Neural cell (in vitro differentiated cells): ENCODE measurements at regions not wholly inside any gene's neighbourhood (a gene's known extent, or its start where the extent isn't known, plus 50 kb on each side); places are given as distances from the start of the nearest gene placed in this dataset.

ENCODE experiments used
- CTCF ChIP-seq: fragments of 450-650 bp; IDR thresholded peaks from 2 replicates; pipeline ENCODE4 v1.5.1; 2014; ENCODE audit warnings: antibody characterized with exemption, mild to moderate bottlenecking, moderate library complexity; ENCODE audit not compliant: poor library complexity, severe bottlenecking
- EP300 ChIP-seq: fragments of 450-650 bp; conservative IDR thresholded peaks from 2 replicates; pipeline ENCODE4 v1.6.1; 2014; ENCODE audit warnings: antibody characterized with exemption, mild to moderate bottlenecking, moderate library complexity; ENCODE audit not compliant: poor library complexity, severe bottlenecking
- EZH2 ChIP-seq: fragments of 200-600, 300-800 bp; shearing (Covaris generic), sonication (generic); IDR thresholded peaks from 2 replicates; pipeline ENCODE4 v1.6.1; 2014; ENCODE audit warnings: antibody characterized with exemption, low read length, borderline replicate concordance, mild to moderate bottlenecking; ENCODE audit not compliant: insufficient read depth, poor library complexity, severe bottlenecking
- MXI1 ChIP-seq: fragments of 450-650 bp; conservative IDR thresholded peaks from 2 replicates; pipeline ENCODE4 v1.6.1; 2014; ENCODE audit warnings: antibody characterized with exemption, mild to moderate bottlenecking; ENCODE audit not compliant: poor library complexity, severe bottlenecking
- POLR2AphosphoS5 ChIP-seq: IDR thresholded peaks from 2 replicates; pipeline ENCODE4 v1.6.1; 2012

GRCh38 chr1:58305622-58306021 lies 240.9 kb downstream of the OMA1 start:
- TF ChIP-seq CTCF (no peak), MXI1 (no peak), EP300 (no peak), EZH2 (no peak), POLR2AphosphoS5 (no peak)
